HG03135 (cell line): ENCODE measurements at regions not wholly inside any gene's neighbourhood (a gene's known extent, or its start where the extent isn't known, plus 50 kb on each side); places are given as distances from the start of the nearest gene placed in this dataset.

Experiments used
- ATAC-seq: cut with Tn5 transposase; IDR thresholded peaks from one replicate; pipeline ENCODE4 v1.9.1; 2021; ENCODE audit warnings: mild to moderate bottlenecking, moderate library complexity; ENCODE audit not compliant: unreplicated experiment

GRCh38 chr2:12928197-12928774 is 211.6 kb downstream of the TRIB2 start:
- ATAC-seq, result no peak

GRCh38 chr2:12928775-12929401 is 212.2 kb downstream of the TRIB2 start:
- no peak for ATAC-seq

DNA sequence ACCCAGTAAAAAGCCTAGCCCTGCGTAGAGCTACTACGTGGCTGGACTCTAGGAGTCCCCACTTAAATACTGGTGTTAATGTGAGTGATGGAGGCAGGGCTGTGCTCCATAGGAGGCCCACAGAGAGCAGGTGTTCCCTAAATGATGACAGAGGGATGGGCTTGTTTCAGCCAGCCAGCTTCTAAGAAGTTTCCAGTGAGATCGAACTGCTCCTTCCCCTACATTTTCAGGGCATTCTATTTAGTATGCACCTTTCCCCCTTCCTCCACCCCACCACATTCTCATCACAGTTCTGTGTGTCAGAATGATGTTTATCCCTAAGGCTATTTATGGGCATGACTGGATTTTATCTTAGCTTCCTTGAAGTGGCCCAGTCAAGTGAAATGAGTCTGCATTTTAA is 213.0 kb downstream of the TRIB2 start:
- no peak for ATAC-seq

DNA sequence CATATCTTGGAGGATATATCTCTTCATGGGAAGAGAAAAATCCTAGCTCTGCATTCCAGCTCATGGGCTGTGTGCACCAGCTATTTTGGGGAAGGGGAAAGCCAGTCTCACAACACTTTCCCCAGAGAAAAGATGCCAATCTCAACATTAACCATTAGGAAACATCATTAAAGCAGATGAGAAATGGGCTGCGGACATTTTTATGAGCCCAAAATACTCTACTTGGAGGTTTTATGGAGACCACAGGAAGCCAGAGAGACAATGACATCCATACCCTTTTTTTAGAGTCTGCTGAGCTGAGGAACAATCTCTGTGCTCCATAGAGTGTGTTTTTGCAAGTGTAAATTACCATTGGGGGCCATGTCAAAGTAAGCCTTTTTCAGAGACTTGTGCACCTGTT is 213.7 kb downstream of the TRIB2 start:
- no peak for ATAC-seq

DNA sequence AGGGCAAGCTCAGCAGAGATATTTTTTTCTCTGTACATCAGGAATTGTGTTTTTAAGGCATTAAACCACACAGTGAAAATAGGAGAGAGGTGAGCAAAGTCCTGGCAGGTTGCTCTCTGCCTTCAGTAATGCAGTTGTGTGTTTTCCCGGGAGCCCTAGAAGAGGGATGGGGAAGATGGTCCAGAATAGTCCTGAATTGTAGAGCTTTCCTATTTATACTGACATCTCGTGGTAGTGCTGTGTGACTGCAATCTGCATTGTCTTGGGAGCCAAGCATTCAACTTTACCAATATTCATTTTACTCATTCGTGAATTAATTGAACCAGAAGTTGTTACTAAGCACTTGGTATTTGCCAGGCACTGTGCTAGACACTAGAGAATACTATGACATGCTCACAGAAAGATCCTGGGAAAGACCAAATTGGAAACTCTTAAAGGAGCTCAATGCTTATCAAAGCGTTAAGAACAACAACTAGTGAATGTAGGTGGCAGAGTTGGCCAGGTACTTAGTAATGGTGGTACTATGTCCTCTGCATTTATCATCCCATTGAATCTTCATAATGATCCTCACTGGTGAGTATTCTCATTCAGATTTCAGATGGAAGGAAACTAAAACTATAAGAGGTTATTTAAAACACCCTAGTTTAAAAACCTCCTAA is 214.6 kb downstream of the TRIB2 start:
- ATAC-seq, result no peak

- ATAC-seq, result no peak
Measured at GRCh38 chr2:12932192-12932591, 215.5 kb downstream of the TRIB2 start.

DNA sequence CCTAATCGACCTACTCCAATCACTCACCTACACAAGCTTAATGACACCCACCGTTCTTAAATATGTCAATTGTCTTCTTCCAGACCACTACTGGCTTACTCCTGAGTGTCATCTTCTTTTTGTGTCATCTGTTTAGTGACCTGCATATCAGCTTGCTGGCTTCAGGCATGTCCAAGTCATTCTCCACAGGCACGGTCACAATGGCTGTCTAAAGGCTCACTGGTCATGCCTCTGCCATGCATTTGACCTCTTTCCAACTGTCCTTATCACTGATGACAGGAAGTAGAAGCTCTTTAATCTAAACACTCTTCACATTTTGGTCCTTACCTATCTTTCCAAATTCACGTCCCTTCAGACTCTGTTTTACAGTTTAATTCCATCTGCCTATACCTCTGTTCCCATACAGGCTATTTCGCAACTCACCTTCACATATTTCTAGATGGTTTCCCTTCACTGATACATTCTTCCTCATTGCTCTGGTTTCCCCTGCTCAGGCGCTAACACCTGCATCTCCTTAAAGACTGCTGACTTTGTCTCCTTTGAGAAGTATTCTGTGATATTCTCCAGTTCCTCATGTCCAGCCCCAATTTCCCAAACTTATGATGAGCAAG is 217.5 kb downstream of the TRIB2 start:
- ATAC-seq, result no peak

DNA sequence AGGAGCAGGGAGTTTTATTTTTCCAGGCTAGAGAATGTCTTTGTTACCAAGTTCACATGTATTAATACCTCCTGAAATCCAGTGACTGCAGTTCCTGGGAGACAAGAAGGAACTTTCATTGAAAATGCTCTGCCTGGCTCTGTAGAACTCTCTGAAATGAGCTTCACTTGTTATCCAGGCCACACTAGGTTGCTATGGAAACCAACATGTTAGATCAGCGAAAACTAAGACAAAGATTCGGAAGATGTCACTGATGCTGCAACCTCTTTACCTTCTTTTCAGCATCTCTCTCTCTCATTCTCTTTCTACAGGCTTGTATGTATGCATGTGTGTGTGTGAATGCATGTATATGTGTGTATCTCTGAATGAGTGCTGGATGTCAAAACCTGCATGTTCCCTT is 218.5 kb downstream of the TRIB2 start:
- ATAC-seq, result no peak

GRCh38 chr2:12935796-12936195 is 219.1 kb downstream of the TRIB2 start:
- no peak for ATAC-seq

GRCh38 chr2:12941203-12941602 is 224.5 kb downstream of the TRIB2 start:
- no peak for ATAC-seq

DNA sequence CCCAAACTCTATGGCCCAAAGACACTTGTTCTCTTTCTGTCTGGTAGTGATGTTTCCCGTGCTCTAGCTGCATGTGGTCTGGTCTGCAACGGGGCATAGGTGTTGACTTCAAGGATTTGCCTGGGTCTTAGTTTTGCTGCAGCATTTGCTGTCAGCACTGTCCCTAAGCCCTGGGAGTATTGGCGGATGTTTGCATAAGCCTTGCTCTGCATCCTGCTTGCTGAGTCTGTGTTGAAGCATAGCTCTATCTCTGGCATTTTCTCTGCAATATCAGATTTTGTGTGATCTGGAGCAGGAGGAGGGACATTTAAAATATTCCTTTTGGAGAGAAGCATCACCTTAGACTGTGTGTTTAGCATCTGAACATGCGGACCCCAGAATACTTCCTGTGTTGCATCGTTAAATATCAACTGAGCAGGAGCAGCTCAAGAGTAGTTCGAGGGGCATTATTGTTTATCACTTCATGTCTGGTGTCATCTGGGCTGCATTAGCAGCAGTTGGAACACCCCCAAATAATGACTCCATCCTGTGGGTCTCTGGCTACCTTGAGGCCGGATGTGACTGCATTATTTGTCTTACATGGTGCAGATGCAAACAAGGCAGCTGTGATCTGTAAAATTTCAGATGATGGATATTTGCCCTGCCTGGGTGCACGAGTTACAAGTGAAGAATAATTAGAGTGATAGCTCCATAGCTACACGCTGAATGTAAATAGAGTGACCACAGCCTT is 231.7 kb downstream of the TRIB2 start:
- ATAC-seq, result no peak

DNA sequence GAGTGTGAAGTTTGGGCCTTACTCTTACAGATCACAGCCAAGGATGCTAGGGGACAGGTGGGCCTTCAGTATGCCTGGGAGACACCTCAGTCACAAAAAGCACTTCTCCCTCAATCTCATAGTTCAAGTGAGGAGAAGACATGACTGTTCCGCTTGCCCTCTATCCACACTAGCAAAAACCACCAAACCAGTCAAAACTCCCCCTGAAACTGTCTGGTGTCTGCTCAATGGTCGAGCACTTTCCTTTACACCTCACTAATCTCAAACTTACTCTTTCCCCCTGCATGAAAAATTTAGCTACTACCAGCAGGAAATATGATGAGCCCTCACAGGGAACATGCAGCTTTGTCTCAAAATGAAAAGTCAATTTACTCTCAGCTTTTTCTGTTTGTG is 232.2 kb downstream of the TRIB2 start:
- peak; percentile 63 for ATAC-seq

- ATAC-seq, result no peak
Measured at GRCh38 chr2:12949406-12949805, 232.7 kb downstream of the TRIB2 start.

- ATAC-seq, result no peak
Measured at GRCh38 chr2:12950174-12950573, 233.4 kb downstream of the TRIB2 start.

DNA sequence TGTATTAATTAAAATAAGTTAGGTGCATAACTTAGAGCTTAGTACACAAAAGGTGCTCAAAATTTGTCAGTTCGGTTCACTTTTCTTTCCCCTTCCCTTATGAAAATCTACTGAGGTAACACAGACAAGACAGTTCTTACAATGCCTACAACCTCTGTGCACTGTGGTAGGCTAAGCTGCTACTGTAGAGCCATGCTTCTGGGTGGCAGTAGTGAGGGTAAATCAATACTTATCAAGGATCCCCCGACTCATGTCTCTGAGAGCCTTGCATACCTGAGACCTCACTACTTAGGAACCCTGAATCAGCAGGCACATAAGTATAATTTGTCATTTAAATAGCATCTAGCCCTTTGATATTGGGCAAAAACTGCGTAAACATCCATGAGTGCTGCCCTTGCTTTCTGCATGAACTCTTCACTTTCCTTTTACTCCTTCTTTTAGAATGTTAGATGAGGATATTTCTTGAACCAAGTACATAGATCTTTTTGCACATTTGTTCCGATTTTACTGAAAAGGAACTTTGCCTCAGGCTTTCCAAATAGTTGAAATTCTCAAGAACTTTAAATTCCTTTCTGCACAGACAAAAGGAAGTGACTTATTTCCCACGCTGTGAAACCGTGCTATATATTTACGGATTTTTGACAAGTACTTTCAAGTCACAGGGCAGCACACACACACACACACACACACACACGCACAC is 234.4 kb downstream of the TRIB2 start:
- no peak for ATAC-seq

GRCh38 chr2:12951657-12951973 is 234.9 kb downstream of the TRIB2 start:
- no peak for ATAC-seq

- no peak for ATAC-seq
Measured at GRCh38 chr2:12953596-12953995, 236.9 kb downstream of the TRIB2 start.

GRCh38 chr2:12955864-12956263 is 239.1 kb downstream of the TRIB2 start:
- ATAC-seq, result no peak

- no peak for ATAC-seq
Measured at GRCh38 chr2:12957251-12957650, 240.5 kb downstream of the TRIB2 start.

DNA sequence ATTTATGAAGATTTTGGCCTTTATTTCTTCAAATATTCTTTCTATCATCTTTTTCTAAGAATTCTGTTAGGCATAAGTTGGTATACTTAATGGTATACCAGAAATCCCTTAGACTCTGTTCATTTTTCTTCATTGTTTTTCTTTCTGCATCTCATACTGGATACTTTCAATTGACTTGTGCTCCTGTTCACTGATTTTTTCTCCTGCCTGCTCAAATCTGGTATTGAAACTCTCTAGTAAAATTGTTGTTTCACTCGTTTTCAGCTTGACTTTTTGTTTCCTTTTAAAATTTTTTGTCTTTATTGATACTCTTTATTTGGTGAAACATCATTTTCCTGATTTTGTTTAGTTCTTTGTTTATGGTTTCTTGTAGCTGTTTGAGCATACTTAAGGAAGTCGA is 243.2 kb downstream of the TRIB2 start:
- ATAC-seq, result no peak

- no peak for ATAC-seq
Measured at GRCh38 chr2:12960671-12961070, 243.9 kb downstream of the TRIB2 start.
